WTC11 (cell line): ENCODE measurements at regions not wholly inside any gene's neighbourhood (a gene's known extent, or its start where the extent isn't known, plus 50 kb on each side); places are given as distances from the start of the nearest gene placed in this dataset.
"Not testable (repeated sequence)": the region's sequence is repeated elsewhere in the genome, so short reads cannot be mapped to it uniquely, and the experiment has no call there.

Experiments used
- ATAC-seq: fragments of 200-7000 bp; cut with Tn5 transposase; 2 replicates; pipeline ENCODE4 v1.10.0; 2021; ENCODE audit warnings: mild to moderate bottlenecking, moderate library complexity
- CTCF ChIA-PET: fragments of 300-600 bp; sonication (Branson Sonifier 250); formaldehyde crosslinking; loops from one replicate; lab custom pipeline; 2021; ENCODE audit warnings: antibody characterized with exemption; lab: Charles Lee
- POLR2A ChIA-PET: fragments of 350-600 bp; sonication (Branson Sonifier 250); formaldehyde crosslinking; loops from one replicate; lab custom pipeline; 2021; ENCODE audit warnings: antibody characterized with exemption; lab: Charles Lee
- DNase-seq: peaks from one replicate; pipeline ENCODE4 v3.0.0; 2021; ENCODE audit warnings: low spot score
- H3K27ac Mint-ChIP-seq: 2 replicates; pipeline ENCODE4 v1.8.0; 2021; ENCODE audit warnings: mixed read lengths
- H3K27me3 Mint-ChIP-seq: 2 replicates; pipeline ENCODE4 v1.8.0; 2021; ENCODE audit warnings: low read depth, mild to moderate bottlenecking, moderate library complexity, mixed read lengths
- H3K36me3 Mint-ChIP-seq: 2 replicates; pipeline ENCODE4 v1.8.0; 2021; ENCODE audit warnings: mixed read lengths
- H3K4me1 Mint-ChIP-seq: 2 replicates; pipeline ENCODE4 v1.8.0; 2022; ENCODE audit warnings: mixed read lengths
- H3K4me3 Mint-ChIP-seq: 2 replicates; pipeline ENCODE4 v1.8.0; 2021; ENCODE audit warnings: mild to moderate bottlenecking, moderate library complexity, mixed read lengths
- H3K9me3 Mint-ChIP-seq: 2 replicates; pipeline ENCODE4 v1.8.0; 2021; ENCODE audit warnings: mixed read lengths
- CTCF ChIP-seq: fragments of 200-600 bp; IDR thresholded peaks from 2 replicates; pipeline ENCODE4 v1.8.0; 2022; ENCODE audit warnings: antibody characterized with exemption
- ELF4 ChIP-seq: sonication (generic); formaldehyde crosslinking; IDR thresholded peaks from 2 replicates; pipeline ENCODE4 v1.8.1; 2022; ENCODE audit warnings: low read depth, mild to moderate bottlenecking, moderate library complexity, missing genetic modification reagents
- FOXK1 ChIP-seq: sonication (generic); formaldehyde crosslinking; IDR thresholded peaks from 2 replicates; pipeline ENCODE4 v1.8.0; 2022; ENCODE audit warnings: mild to moderate bottlenecking, moderate library complexity, missing genetic modification reagents
- JUN ChIP-seq: sonication (generic); formaldehyde crosslinking; IDR thresholded peaks from 2 replicates; pipeline ENCODE4 v1.8.0; 2023; ENCODE audit warnings: mild to moderate bottlenecking, missing genetic modification reagents
- TEAD1 ChIP-seq: sonication (generic); formaldehyde crosslinking; IDR thresholded peaks from 2 replicates; pipeline ENCODE4 v1.8.0; 2022; ENCODE audit warnings: mild to moderate bottlenecking, missing genetic modification reagents
- TEAD4 ChIP-seq: sonication (generic); formaldehyde crosslinking; IDR thresholded peaks from 2 replicates; pipeline ENCODE4 v1.8.0; 2022; ENCODE audit warnings: mild to moderate bottlenecking, missing genetic modification reagents
- ZNF263 ChIP-seq: sonication (generic); formaldehyde crosslinking; IDR thresholded peaks from 2 replicates; pipeline ENCODE4 v1.8.1; 2022; ENCODE audit warnings: low read depth, mild to moderate bottlenecking, moderate library complexity, missing genetic modification reagents
- ZNF423 ChIP-seq: fragments of 250-450 bp; sonication (Bioruptor Pico); IDR thresholded peaks from 2 replicates; pipeline ENCODE4 v2.1.2; 2022; ENCODE audit warnings: mild to moderate bottlenecking, moderate library complexity
- TF ChIP-seq, protein P1 (sequence below): sonication (generic); formaldehyde crosslinking; IDR thresholded peaks from 2 replicates; pipeline ENCODE4 v1.8.0; 2022; ENCODE audit warnings: mild to moderate bottlenecking, missing genetic modification reagents
- TF ChIP-seq, protein P2 (sequence below): fragments of 250-450 bp; sonication (Bioruptor Pico); IDR thresholded peaks from 2 replicates; pipeline ENCODE4 v1.9.0; 2021; ENCODE audit warnings: mild to moderate bottlenecking, borderline replicate concordance

DNA sequence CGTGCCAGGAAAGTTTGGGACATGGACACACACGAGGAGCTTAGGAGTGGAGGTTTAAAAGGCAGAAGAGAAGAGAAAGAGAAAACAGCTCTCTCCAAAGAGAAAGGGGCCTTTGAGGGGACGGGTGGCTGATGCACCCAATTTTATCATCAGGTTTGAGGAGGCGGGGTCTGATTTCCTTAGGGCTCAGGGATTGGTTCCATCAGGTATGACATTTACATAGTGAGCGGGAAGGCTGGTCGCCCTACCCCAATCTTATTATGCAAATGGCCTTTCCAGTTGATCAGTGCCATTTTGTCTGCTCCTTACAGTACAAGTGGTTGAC, 749.1 kb upstream of the TPTE start:
- Mint-ChIP-seq H3K4me1 (no peaks in the 10 kb centered on the region), H3K27me3 (peaks cover 29% of the 10 kb centered on the region), H3K4me3 (no peak overlapping the region), H3K36me3 (peaks cover 41% of the 10 kb centered on the region), H3K9me3 (peaks cover 40% of the 10 kb centered on the region), H3K27ac (no peak overlapping the region)
- POLR2A ChIA-PET: no interaction called here
- TF ChIP-seq TEAD1 (CRISPR knock-in tag) (no peak), ELF4 (no peak), ZNF263 (no peak), TEAD4 (CRISPR knock-in tag) (no peak)
- CTCF ChIA-PET: no interaction called here
- no peak for ATAC-seq
- DNase-seq: no peak

- ATAC-seq, H3K27ac Mint-ChIP-seq, CTCF ChIA-PET, H3K4me1 Mint-ChIP-seq, POLR2A ChIA-PET, DNase-seq, H3K4me3 Mint-ChIP-seq: not testable (repeated sequence)
- Mint-ChIP-seq H3K27me3 (peaks cover 34% of the 10 kb centered on the region), H3K9me3 (peaks cover 40% of the 10 kb centered on the region), H3K36me3 (peaks cover 41% of the 10 kb centered on the region)
These were observed 748.4 kb upstream of the TPTE start for GRCh38 chr21:9772877-9773420.

- H3K4me3 Mint-ChIP-seq: no peak overlapping the region
- TF ChIP-seq, protein P1, sequence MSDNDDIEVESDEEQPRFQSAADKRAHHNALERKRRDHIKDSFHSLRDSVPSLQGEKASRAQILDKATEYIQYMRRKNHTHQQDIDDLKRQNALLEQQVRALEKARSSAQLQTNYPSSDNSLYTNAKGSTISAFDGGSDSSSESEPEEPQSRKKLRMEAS (CRISPR knock-in tag): no peak
- no peak for TF ChIP-seq JUN (CRISPR knock-in tag)
- no peak for TF ChIP-seq TEAD1 (CRISPR knock-in tag)
- no peak for TF ChIP-seq CTCF
- TF ChIP-seq, protein P2, sequence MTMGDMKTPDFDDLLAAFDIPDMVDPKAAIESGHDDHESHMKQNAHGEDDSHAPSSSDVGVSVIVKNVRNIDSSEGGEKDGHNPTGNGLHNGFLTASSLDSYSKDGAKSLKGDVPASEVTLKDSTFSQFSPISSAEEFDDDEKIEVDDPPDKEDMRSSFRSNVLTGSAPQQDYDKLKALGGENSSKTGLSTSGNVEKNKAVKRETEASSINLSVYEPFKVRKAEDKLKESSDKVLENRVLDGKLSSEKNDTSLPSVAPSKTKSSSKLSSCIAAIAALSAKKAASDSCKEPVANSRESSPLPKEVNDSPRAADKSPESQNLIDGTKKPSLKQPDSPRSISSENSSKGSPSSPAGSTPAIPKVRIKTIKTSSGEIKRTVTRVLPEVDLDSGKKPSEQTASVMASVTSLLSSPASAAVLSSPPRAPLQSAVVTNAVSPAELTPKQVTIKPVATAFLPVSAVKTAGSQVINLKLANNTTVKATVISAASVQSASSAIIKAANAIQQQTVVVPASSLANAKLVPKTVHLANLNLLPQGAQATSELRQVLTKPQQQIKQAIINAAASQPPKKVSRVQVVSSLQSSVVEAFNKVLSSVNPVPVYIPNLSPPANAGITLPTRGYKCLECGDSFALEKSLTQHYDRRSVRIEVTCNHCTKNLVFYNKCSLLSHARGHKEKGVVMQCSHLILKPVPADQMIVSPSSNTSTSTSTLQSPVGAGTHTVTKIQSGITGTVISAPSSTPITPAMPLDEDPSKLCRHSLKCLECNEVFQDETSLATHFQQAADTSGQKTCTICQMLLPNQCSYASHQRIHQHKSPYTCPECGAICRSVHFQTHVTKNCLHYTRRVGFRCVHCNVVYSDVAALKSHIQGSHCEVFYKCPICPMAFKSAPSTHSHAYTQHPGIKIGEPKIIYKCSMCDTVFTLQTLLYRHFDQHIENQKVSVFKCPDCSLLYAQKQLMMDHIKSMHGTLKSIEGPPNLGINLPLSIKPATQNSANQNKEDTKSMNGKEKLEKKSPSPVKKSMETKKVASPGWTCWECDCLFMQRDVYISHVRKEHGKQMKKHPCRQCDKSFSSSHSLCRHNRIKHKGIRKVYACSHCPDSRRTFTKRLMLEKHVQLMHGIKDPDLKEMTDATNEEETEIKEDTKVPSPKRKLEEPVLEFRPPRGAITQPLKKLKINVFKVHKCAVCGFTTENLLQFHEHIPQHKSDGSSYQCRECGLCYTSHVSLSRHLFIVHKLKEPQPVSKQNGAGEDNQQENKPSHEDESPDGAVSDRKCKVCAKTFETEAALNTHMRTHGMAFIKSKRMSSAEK (CRISPR knock-in tag): no peak
- no peak for TF ChIP-seq ZNF423 (CRISPR knock-in tag)
- TF ChIP-seq FOXK1 (CRISPR knock-in tag): no peak
- TF ChIP-seq, all 79 proteins: peak for 0
- no peaks in the 10 kb centered on the region for H3K4me1 Mint-ChIP-seq
- DNase-seq (no peak), ATAC-seq (no peak)
- ChIA-PET POLR2A (no interaction called here), CTCF (no interaction called here)
- peaks cover 42% of the 10 kb centered on the region for H3K27me3 Mint-ChIP-seq
- H3K27ac Mint-ChIP-seq: no peak overlapping the region
- H3K36me3 Mint-ChIP-seq: peaks cover 53% of the 10 kb centered on the region
- peaks cover 54% of the 10 kb centered on the region for H3K9me3 Mint-ChIP-seq
These were observed 747.0 kb upstream of the TPTE start for GRCh38 chr21:9774347-9774746.

- DNase-seq, CTCF ChIA-PET, H3K27ac Mint-ChIP-seq, H3K4me3 Mint-ChIP-seq, POLR2A ChIA-PET, H3K4me1 Mint-ChIP-seq, ATAC-seq: not testable (repeated sequence)
- Mint-ChIP-seq H3K36me3 (peaks cover 57% of the 10 kb centered on the region), H3K9me3 (peaks cover 59% of the 10 kb centered on the region), H3K27me3 (peaks cover 42% of the 10 kb centered on the region)
These were observed 746.3 kb upstream of the TPTE start for GRCh38 chr21:9774901-9775593.

DNA sequence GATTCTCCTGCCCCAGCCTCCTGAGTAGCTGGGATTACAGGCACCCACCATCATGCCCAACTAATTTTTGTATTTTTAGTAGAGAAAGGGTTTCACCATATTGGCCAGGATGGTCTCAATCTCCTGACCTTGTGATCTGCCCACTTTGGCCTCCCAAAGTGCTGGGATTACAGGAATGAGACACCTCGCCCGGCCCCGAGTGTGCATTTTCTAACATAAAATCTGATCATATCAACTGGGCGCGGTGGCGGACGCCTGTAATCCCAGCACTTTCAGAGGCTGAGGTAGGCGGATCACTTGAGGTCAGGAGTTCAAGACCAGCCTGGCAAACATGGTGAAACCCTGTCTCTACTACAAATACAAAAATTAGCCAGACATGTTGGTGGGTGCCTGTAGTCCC, 745.5 kb upstream of the TPTE start:
- H3K4me3 Mint-ChIP-seq, H3K27ac Mint-ChIP-seq, CTCF ChIA-PET, ATAC-seq, POLR2A ChIA-PET, DNase-seq, H3K4me1 Mint-ChIP-seq: not testable (repeated sequence)
- H3K27me3 Mint-ChIP-seq: peaks cover 47% of the 10 kb centered on the region
- peaks cover 64% of the 10 kb centered on the region for H3K36me3 Mint-ChIP-seq
- H3K9me3 Mint-ChIP-seq: peaks cover 68% of the 10 kb centered on the region

DNA sequence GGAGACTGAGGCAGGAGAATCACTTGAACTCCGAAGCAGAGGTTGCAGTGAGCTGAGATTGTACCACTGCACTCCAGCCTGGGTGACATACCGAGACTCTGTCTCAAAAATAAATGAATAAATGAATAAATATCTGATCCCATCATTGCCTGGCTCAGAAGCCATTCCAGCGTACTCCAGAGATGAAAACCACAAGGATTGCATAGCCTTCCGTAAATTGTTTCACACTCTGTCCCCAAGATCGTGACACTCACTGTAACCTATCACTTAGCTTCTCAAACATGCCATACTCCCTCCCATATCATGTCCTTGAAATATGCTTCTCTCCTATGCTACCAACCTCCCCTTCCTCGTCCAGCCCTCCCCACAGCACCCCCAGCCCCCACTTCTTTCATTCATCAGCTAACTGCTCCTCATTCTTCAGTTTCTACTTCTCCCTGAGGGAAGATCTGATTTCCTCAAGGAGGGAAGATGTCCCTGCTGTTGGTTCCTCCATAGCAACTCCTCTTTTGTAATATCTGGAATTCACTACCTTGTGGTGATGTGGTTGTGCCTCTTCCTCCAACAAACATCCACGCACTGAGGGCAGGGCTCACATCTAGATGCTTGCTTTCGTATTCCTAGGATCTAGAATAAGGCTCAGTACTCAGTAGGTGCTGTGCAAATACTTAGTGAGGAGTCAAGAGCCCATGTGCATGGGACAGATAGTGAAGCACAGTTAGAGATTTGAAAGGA, 744.9 kb upstream of the TPTE start:
- Mint-ChIP-seq H3K27me3 (peaks cover 47% of the 10 kb centered on the region), H3K36me3 (peaks cover 69% of the 10 kb centered on the region), H3K9me3 (peaks cover 73% of the 10 kb centered on the region)
- POLR2A ChIA-PET, H3K4me3 Mint-ChIP-seq, CTCF ChIA-PET, ATAC-seq, DNase-seq, H3K4me1 Mint-ChIP-seq, H3K27ac Mint-ChIP-seq: not testable (repeated sequence)

- H3K36me3 Mint-ChIP-seq: peaks cover 89% of the 10 kb centered on the region
These were observed 742.8 kb upstream of the TPTE start for GRCh38 chr21:9778541-9778940.

More at GRCh38 chr21:9778541-9778940, 742.8 kb upstream of the TPTE start:
- H3K4me3 Mint-ChIP-seq, POLR2A ChIA-PET, H3K4me1 Mint-ChIP-seq, CTCF ChIA-PET, H3K27ac Mint-ChIP-seq, ATAC-seq, DNase-seq: not testable (repeated sequence)
- Mint-ChIP-seq H3K9me3 (peaks cover 93% of the 10 kb centered on the region), H3K27me3 (peaks cover 65% of the 10 kb centered on the region)
